A549 (cell line): ENCODE measurements at regions not wholly inside any gene's neighbourhood (a gene's known extent, or its start where the extent isn't known, plus 50 kb on each side); places are given as distances from the start of the nearest gene placed in this dataset.

Experiments used
- MYC ChIP-seq: IDR thresholded peaks from 2 replicates; pipeline ENCODE4 v1.6.1; 2012; ENCODE audit warnings: mild to moderate bottlenecking, inconsistent platforms, low read length, improper control_type of control experiment, borderline replicate concordance
- PHF8 ChIP-seq: fragments of 200-600 bp; sonication (generic); IDR thresholded peaks from 2 replicates; pipeline ENCODE4 v1.6.1; 2016; ENCODE audit warnings: low read depth, mild to moderate bottlenecking, antibody characterized with exemption, moderate library complexity, borderline replicate concordance
- POLR2AphosphoS2 ChIP-seq: conservative IDR thresholded peaks from 2 replicates; pipeline ENCODE4 v1.6.1; 2012; ENCODE audit warnings: low read length, improper control_type of control experiment, inconsistent platforms
- RCOR1 ChIP-seq: fragments of 150-350 bp; IDR thresholded peaks from 2 replicates; pipeline ENCODE4 v1.6.1; 2014; ENCODE audit warnings: antibody characterized with exemption, low read length, low read depth
- TF ChIP-seq, protein P1 (sequence below): IDR thresholded peaks from 2 replicates; pipeline ENCODE4 v1.6.1; 2012
- TF ChIP-seq, protein P2 (sequence below): fragments of >200 bp; sonication (Bioruptor Twin); formaldehyde crosslinking; IDR thresholded peaks from 3 replicates; pipeline ENCODE4 v1.5.1; 2016

DNA sequence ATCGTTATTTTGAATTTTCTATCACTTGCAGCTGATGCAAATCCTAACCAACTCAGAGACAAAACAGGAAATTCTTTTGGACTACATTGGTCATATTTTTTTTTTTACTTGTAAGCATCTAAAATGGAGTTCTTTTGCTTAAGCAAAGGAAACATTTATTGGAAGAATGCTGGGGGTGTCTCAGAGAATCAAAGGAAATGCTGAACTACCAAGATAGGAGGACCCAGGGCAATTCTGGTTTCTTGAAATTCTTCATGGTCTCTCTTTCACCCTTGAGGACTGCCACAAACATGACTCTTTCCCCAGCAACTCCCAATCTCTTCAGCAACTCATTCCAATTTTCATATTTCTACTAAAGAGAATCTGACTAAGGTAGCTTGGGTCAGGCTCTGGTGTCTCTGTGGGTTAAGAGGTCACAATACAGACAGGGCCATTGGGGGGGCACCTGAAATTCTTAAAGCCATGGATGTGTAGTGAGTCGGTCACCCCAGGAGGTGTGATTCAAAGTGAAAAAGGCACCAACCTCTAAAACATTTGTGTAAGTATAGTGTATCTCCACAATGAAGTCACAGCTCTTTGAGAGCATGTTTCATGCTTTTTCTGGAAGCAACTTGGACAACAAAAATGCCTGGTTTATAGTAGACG lies 171.1 kb upstream of the FGGY start:
- TF ChIP-seq, protein P1, sequence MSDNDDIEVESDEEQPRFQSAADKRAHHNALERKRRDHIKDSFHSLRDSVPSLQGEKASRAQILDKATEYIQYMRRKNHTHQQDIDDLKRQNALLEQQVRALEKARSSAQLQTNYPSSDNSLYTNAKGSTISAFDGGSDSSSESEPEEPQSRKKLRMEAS, result no peak
- TF ChIP-seq, protein P2, sequence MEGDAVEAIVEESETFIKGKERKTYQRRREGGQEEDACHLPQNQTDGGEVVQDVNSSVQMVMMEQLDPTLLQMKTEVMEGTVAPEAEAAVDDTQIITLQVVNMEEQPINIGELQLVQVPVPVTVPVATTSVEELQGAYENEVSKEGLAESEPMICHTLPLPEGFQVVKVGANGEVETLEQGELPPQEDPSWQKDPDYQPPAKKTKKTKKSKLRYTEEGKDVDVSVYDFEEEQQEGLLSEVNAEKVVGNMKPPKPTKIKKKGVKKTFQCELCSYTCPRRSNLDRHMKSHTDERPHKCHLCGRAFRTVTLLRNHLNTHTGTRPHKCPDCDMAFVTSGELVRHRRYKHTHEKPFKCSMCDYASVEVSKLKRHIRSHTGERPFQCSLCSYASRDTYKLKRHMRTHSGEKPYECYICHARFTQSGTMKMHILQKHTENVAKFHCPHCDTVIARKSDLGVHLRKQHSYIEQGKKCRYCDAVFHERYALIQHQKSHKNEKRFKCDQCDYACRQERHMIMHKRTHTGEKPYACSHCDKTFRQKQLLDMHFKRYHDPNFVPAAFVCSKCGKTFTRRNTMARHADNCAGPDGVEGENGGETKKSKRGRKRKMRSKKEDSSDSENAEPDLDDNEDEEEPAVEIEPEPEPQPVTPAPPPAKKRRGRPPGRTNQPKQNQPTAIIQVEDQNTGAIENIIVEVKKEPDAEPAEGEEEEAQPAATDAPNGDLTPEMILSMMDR, result no peak
- no peak for TF ChIP-seq POLR2AphosphoS2
- TF ChIP-seq RCOR1, result no peak
- TF ChIP-seq PHF8, result no peak
- TF ChIP-seq MYC, result no peak
